AG04450 (cell line): ENCODE measurements at regions not wholly inside any gene's neighbourhood (a gene's known extent, or its start where the extent isn't known, plus 50 kb on each side); places are given as distances from the start of the nearest gene placed in this dataset.
"Not testable (repeated sequence)": the region's sequence is repeated elsewhere in the genome, so short reads cannot be mapped to it uniquely, and the experiment has no call there.

Source experiments
- CTCF ChIA-PET: fragments of 300-600, 350-600 bp; formaldehyde crosslinking; extraction: SDS; loops from one replicate; lab custom pipeline; 2022; ENCODE audit warnings: antibody characterized with exemption, inconsistent platforms; lab: Charles Lee
- POLR2A ChIA-PET: fragments of 350-600 bp; formaldehyde crosslinking; extraction: SDS; loops from one replicate; lab custom pipeline; 2021; ENCODE audit warnings: antibody characterized with exemption, inconsistent platforms; lab: Yijun Ruan, JAX
- DNase-seq: peaks from one replicate; pipeline ENCODE4 v3.0.0-alpha.2; 2011; ENCODE audit warnings: low read depth, low spot score
- H3K27ac ChIP-seq: one replicate; pipeline ENCODE4 v1.5.1; 2012; ENCODE audit warnings: low read depth, low read length, control low read depth
- H3K27me3 ChIP-seq: one replicate; pipeline ENCODE4 v1.6.0; 2012; ENCODE audit warnings: low read length; ENCODE audit not compliant: control insufficient read depth, insufficient read depth
- H3K4me3 ChIP-seq: 2 replicates; pipeline ENCODE4 v1.5.1; 2011; ENCODE audit warnings: mild to moderate bottlenecking, low read depth, low read length, control low read depth
- H3K9me3 ChIP-seq: 2 replicates; pipeline ENCODE4 v1.5.1; 2012; ENCODE audit warnings: low read length; ENCODE audit not compliant: control insufficient read depth, insufficient read depth
- CTCF ChIP-seq: IDR thresholded peaks from 2 replicates; pipeline ENCODE4 v1.5.1; 2011; ENCODE audit warnings: low read depth, low read length, control low read depth, inconsistent platforms

GRCh38 chr2:167818521-167818920, 428.9 kb downstream of the STK39 start:
- ChIA-PET POLR2A (no interaction called here), CTCF (no interaction called here)
- H3K4me3 ChIP-seq, result no peak overlapping the region
- H3K9me3 ChIP-seq, result no peaks in the 10 kb centered on the region
- no peak for TF ChIP-seq CTCF
- no peaks in the 10 kb centered on the region for H3K27me3 ChIP-seq
- no peak overlapping the region for H3K27ac ChIP-seq
- no peak for DNase-seq

- Histone ChIP-seq H3K4me3 (no peak overlapping the region), H3K27ac (no peak overlapping the region), H3K27me3 (no peaks in the 10 kb centered on the region), H3K9me3 (no peaks in the 10 kb centered on the region)
- DNase-seq, result no peak
- TF ChIP-seq CTCF, result no peak
- ChIA-PET CTCF (no interaction called here), POLR2A (no interaction called here)
Measured at GRCh38 chr2:167817908-167818307, 429.5 kb downstream of the STK39 start.

GRCh38 chr2:167817422-167817821, 430.0 kb downstream of the STK39 start:
- POLR2A ChIA-PET, result no interaction called here
- DNase-seq, result no peak
- Histone ChIP-seq H3K27me3 (no peaks in the 10 kb centered on the region), H3K27ac (no peak overlapping the region), H3K4me3 (no peak overlapping the region), H3K9me3 (no peaks in the 10 kb centered on the region)
- CTCF ChIA-PET, result no interaction called here
- TF ChIP-seq CTCF, result no peak

GRCh38 chr2:167816874-167817290, 430.5 kb downstream of the STK39 start:
- ChIA-PET CTCF (no interaction called here), POLR2A (no interaction called here)
- DNase-seq, result no peak
- no peak overlapping the region for H3K4me3 ChIP-seq
- no peak for TF ChIP-seq CTCF
- no peaks in the 10 kb centered on the region for H3K27me3 ChIP-seq
- H3K9me3 ChIP-seq, result no peaks in the 10 kb centered on the region
- no peak overlapping the region for H3K27ac ChIP-seq

- Histone ChIP-seq H3K4me3 (no peak overlapping the region), H3K27ac (no peak overlapping the region), H3K27me3 (no peaks in the 10 kb centered on the region), H3K9me3 (no peaks in the 10 kb centered on the region)
- ChIA-PET CTCF (no interaction called here), POLR2A (no interaction called here)
- DNase-seq, result no peak
- no peak for TF ChIP-seq CTCF
Measured at GRCh38 chr2:167814881-167815718, 432.3 kb downstream of the STK39 start.

- CTCF ChIA-PET, H3K4me3 ChIP-seq, H3K27me3 ChIP-seq, DNase-seq, H3K27ac ChIP-seq, POLR2A ChIA-PET, H3K9me3 ChIP-seq: not testable (repeated sequence)
Measured at GRCh38 chr2:167814482-167814880, 432.9 kb downstream of the STK39 start.

GRCh38 chr2:167809799-167810198, 437.6 kb downstream of the STK39 start:
- CTCF ChIA-PET, H3K27ac ChIP-seq, H3K9me3 ChIP-seq, POLR2A ChIA-PET, H3K27me3 ChIP-seq, H3K4me3 ChIP-seq, DNase-seq: not testable (repeated sequence)
